GM20431 (cell line): ENCODE measurements at regions not wholly inside any gene's neighbourhood (a gene's known extent, or its start where the extent isn't known, plus 50 kb on each side); places are given as distances from the start of the nearest gene placed in this dataset.
"Not testable (repeated sequence)": the region's sequence is repeated elsewhere in the genome, so short reads cannot be mapped to it uniquely, and the experiment has no call there.

Experiments used
- in situ Hi-C: fragments of 300-500 bp; cut with MseI, MboI; formaldehyde crosslinking; loops from one replicate; pipeline ENCODE4 v1.15.0; 2020; ENCODE audit warnings: low sequenced_read_pairs; ENCODE audit not compliant: unreplicated experiment

- in situ Hi-C loops: no loop called here
Measured at GRCh38 chr7:7035851-7036250, 146.5 kb upstream of the C1GALT1 start.

GRCh38 chr7:7042286-7042893 is 140.0 kb upstream of the C1GALT1 start:
- in situ Hi-C loops: not testable (repeated sequence)

- in situ Hi-C loops: no loop called here
Measured at GRCh38 chr7:7044806-7045205, 137.5 kb upstream of the C1GALT1 start.

- in situ Hi-C loops: no loop called here
Measured at GRCh38 chr7:7048213-7048612, 134.1 kb upstream of the C1GALT1 start.

GRCh38 chr7:7051206-7051877 is 131.0 kb upstream of the C1GALT1 start:
- in situ Hi-C loops: no loop called here

DNA sequence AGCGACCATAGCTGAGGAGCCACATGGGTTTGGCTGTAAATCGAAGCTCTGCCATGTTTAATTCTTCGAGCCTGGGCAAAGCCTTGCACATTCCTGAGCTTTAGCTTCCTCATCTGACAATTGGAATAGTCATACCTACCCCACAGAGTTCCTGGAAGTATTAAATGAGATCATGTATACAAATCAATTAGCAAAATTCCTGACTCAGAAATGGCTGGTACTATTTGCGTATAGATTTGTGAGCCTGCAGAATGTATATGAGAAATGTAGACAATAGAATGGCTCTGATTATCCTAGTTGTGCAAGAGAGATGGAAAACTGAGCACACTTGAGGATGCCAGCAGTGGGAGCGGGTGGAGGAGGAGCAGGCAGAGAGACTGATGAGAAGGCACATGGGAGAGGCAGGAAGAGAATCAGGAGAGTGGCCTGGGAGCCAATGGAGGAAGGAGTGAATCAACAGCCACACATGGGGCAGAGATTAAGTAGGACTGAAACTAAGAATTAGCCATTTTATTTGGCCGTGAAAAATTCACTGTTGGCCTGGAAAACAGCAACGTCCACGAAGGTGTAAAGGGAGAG is 128.0 kb upstream of the C1GALT1 start:
- in situ Hi-C loops: no loop called here

DNA sequence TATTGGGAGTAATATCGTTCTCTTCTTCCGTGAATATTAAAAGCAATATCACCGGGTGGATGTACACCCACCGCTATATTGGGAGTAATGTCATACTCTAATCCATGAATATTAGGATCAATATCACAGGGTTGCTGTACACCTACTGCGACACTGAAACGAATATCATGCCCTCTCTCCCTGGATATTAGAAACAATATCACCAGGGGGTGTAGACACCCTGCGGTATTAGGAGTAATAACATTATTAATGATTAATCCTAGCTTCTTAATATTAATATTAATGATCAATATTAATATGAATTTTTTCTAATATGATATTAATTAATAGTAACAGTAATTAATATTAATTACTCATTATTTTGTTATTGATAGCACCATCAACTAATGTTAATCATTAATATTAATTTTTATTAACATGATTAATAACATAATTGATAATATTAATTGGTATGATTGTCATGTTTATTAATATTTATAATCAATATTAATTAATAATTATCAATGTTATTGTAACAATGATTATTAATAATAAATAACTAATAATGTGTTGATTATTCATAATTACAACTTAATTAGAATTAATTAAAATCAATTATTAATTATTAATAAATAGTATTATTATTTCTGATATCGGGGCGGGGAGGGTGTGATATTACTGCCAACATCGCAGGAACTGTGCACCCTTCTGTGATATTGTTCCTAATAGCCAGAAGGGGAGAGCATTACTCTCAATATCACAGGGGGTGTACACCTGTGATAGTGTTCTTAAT is 121.3 kb upstream of the C1GALT1 start:
- in situ Hi-C loops: no loop called here

DNA sequence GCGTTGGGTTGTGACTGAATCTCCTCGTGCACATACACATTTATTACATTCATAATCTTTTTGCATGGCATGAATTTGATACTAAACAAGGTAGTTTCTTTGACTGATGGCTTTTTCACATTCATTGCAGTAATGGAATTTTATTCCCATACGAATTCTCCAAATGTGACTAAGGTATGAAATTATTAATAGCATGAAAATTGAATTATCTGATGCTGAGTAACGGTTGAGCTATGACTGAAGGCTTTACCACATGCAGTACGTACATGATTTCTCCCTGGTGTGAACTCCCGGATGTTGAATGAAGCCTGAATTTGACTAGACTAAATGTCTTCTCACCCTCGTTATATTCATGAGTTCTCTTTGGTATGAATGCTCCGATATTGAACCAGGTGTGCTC is 104.4 kb upstream of the C1GALT1 start:
- in situ Hi-C loops: no loop called here

DNA sequence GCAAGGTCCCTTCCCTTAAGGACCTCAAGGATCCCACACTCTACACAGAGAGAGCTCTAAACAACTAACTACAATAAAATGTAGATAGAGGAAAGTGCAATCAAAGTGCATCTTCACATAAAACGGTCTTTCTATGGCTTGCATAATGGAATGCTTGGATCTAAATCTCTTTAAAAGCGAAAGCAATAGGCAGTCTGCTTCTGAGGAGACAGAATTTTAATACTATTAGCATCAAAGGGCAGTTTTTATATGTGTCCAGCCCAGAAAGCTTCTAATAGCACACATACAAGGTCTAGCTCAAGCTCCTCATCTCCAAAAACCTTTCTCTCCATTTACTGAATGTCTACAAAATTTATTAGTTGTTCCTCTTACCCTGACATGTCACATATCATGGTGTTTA is 101.5 kb upstream of the C1GALT1 start:
- in situ Hi-C loops: no loop called here

DNA sequence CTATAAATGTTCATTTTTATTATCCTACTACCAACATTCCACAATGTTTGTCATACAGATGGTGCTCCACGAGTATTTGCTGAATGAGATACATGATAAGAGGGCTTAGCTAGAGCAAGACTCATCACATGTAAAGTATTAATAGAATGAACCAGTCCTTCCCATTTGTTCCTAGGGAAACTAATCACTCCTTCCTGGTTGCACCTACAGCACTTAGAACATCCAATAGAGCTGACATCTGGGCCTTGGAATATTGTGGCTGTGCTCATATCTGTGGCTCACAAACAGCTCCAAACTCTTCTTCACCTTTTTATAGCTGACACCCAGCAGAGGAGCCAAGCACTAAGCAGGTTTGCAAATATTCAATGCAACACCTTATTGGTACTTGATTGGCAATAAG is 91.9 kb upstream of the C1GALT1 start:
- in situ Hi-C loops: loop anchor here (10.0 kb wide), 1 partner anchor 444 kb away; the partner anchor contains the start of gene COL28A1

- in situ Hi-C loops: loop anchor here (10.0 kb wide), 1 partner anchor 436 kb away; the partner anchor contains the start of gene COL28A1
Measured at GRCh38 chr7:7098280-7098818, 84.0 kb upstream of the C1GALT1 start.

- in situ Hi-C loops: loop anchor here (10.0 kb wide), 1 partner anchor 435 kb away; the partner anchor contains the start of gene COL28A1
Measured at GRCh38 chr7:7099584-7100014, 82.7 kb upstream of the C1GALT1 start.

DNA sequence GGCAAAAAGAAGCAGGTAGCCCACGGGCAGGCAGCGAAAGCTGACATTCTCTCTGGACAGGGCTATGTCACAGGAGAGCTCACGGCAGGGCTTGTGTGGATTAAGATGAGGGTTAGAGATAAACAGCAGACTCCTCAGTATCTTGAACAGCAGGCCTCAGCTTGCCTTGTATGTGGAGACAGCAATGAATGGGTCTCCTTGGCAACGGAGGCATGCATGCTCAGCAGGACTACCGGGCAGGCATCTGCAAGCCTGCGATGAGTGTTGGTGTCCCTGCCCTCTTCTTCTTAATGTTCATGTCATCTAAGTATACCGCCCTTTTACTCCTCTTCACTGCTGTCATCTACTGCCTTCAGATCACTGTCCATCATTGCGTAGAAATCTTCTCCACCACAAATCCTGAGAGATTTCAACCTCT is 81.9 kb upstream of the C1GALT1 start:
- in situ Hi-C loops: no loop called here

- in situ Hi-C loops: no loop called here
Measured at GRCh38 chr7:7102906-7103305, 79.4 kb upstream of the C1GALT1 start.

- in situ Hi-C loops: no loop called here
Measured at GRCh38 chr7:7103343-7104313, 78.7 kb upstream of the C1GALT1 start.

GRCh38 chr7:7104314-7104698 is 78.0 kb upstream of the C1GALT1 start:
- in situ Hi-C loops: no loop called here

- in situ Hi-C loops: no loop called here
Measured at GRCh38 chr7:7104971-7105370, 77.4 kb upstream of the C1GALT1 start.

DNA sequence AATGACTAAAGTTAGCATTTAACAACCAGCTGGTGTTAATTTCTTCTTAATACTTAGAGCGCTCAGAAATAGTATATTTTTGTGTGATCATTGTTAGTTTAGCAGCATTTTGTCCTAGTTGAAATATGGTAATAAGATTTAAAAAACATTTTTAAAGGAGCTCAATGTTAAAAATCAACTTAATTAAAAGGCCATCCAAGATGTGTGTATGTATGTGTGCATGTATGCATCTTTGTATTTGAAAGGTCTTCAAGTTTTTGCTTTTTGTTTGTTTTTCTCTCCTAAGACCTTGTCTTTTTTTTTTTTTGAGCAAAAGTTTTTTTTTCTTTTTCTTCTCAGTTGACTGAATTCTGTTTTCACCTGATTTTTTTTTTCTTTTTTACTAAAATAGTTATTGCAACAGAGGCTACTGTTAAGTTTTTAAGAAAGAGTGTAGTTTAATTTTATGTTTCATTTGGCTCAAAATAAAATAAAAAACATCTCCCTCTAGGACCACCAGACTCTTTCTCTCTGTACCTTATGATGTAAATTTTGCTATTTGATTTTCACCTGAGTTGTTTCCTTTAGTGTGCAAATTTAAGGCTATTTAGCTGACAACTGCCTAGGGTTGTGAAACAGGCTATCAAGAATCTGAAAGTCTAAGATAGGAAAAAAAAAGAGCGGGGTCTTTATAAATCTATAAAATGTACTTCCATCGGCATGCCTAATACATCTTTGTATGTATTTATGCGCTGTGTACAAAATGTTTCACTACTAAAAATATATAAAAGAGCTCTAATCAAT is 76.4 kb upstream of the C1GALT1 start:
- in situ Hi-C loops: no loop called here

DNA sequence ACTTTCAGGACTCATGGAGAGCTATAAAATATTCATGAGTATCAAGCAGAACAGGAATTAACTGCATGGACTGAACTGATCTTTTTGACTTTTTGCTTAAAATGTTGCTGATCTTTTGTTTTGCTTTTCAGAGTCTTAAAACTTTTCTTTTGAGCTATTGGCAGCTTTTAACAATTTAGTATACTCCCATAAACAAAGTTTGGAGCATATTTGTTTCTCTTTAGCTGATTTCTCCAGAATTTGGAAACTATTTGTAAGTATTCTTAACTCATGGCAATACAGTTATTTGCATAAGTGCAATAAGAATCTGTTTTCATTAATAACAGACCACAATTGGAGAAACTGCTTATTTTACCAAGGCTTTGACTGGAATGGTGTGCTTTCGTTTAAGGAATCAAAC is 73.4 kb upstream of the C1GALT1 start:
- in situ Hi-C loops: no loop called here
